GM19395 (cell line): ENCODE measurements at regions not wholly inside any gene's neighbourhood (a gene's known extent, or its start where the extent isn't known, plus 50 kb on each side); places are given as distances from the start of the nearest gene placed in this dataset.

Experiments
- ATAC-seq: cut with Tn5 transposase; IDR thresholded peaks from one replicate; pipeline ENCODE4 v1.9.1; 2021; ENCODE audit warnings: mild to moderate bottlenecking, moderate library complexity; ENCODE audit not compliant: unreplicated experiment

GRCh38 chr16:79770244-79771064 lies 169.9 kb upstream of the MAF start:
- peak; percentile 95 for ATAC-seq

DNA sequence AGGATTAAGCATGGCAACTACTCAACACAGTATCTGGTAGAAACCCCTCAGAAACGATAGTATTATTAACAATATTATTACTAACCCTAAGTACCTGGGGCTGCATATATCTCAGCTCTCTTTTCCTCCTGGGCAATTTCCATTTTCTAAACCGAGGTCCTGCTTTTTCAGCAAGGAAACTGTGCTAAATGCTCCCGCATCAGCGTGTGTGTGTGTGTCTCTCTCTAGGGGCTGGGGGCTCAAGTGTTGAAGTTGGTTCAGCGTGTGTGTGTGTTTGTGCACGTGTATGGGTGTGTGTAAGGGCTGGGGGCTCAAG lies 169.3 kb upstream of the MAF start:
- ATAC-seq = no peak

GRCh38 chr16:79769270-79769927 lies 168.9 kb upstream of the MAF start:
- no peak for ATAC-seq

- no peak for ATAC-seq
Observed at GRCh38 chr16:79768276-79768970, 167.9 kb upstream of the MAF start.

- ATAC-seq = no peak
Observed at GRCh38 chr16:79767421-79768275, 167.1 kb upstream of the MAF start.

DNA sequence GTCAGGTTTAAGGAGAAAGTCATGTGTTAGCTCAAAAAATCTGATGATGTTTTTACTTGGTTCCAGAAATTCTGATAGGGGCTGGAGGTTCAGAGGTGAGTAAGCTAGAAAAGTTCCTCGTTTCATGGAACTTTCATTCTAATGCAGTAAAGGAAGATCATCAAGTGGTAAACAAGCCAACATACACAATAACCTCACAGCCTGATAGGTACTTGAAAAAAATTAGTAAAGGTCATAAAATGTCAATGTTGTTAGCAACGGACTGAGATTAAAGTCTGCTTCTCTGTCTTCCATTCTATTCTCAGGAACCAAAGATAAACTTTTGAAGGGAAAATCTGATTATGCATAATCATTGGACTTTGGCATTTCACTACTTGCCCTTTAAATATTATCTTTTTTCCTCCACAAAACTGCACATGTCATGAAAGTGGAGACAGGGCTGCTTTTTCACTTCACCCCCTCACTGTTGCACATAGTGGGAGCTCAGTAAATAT lies 165.4 kb upstream of the MAF start:
- no peak for ATAC-seq

DNA sequence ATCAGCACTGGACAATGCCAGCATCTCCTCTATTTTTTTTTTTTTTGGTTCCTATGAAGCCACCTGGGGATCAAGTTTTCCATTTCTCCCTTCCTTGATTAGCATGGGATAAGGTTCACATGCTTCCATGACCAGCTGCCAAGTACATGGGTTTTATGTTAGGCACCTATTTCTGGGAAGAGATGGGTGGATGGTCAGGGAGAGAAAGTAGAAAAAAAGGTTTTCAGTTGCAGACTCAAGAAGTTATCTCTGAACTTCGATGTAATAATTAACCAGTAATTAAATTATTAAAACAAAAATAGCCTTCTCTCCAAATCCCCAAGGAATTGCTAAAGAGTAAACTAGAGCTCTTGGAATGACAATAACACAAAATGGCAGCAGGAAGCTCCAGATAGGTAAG lies 164.9 kb upstream of the MAF start:
- no peak for ATAC-seq

DNA sequence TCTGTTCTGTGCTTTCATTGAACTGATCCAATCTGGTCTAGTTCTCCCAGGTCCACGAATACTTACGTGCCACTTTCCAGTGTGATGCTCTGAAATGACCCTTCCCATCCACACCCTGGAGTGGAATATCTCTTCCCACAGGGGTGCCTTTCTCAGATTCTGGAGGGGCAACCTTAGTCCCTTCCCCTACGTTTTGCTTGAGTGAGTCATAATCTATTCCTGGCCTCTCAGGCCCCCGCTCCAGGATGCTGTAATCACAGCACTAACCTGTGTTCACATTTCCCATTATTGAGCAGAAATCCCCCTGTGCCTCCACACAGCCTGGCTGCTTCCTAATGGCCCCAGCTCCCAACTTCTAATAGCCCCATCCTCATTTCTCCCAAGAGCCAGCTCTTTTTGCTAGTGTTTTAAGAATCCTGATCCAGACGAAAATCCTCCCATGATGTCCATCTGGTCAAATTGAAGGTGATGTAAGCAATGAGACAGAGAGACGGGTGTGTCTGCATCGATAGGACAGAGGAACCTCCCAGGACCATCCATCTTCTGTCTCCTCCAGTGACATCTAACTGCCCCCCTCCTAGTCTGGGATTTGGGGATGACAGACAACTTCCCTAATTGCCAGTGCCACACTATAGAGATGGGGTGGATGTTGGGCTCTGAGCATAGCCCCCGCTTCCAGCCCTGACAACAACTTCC lies 164.0 kb upstream of the MAF start:
- no peak for ATAC-seq

DNA sequence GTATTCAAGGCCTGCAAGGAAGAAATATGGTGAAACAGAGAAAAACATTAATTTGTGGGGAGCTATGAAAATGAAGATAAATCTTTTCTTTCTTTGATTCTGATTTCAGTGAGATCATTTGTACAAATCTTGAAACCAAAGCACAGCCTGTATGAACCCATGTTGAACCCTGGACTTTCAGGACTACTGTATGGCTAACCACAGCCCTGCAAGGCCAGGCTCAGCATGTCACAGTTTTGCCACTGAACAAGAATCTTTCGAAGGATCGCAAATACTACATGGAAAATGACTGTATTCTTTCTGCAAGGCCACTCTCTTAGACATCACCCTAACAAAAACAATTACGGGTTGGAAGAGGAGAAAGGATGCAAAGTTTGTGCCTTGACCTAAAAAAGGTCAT lies 161.7 kb upstream of the MAF start:
- no peak for ATAC-seq

- no peak for ATAC-seq
Observed at GRCh38 chr16:79758615-79759346, 158.2 kb upstream of the MAF start.

DNA sequence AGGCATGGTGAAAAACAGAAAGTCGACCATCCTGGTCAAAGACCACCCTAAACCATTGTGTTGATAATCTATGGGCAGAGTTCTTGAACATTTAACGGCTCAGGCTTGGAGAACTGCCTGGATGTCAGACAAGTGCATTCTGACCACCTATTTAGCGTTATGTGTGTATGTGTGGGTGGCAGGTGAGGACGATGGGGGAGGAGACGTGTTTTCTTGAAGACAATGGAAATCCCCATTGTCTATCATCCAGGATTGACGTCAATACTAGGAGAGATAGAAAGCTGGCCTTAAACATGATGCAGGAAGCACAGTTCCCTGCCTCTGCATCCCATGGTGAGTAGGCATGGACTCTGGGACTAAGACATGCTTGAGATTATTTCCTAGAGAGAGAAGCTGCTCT lies 157.4 kb upstream of the MAF start:
- no peak for ATAC-seq

GRCh38 chr16:79757163-79757562 lies 156.6 kb upstream of the MAF start:
- no peak for ATAC-seq

DNA sequence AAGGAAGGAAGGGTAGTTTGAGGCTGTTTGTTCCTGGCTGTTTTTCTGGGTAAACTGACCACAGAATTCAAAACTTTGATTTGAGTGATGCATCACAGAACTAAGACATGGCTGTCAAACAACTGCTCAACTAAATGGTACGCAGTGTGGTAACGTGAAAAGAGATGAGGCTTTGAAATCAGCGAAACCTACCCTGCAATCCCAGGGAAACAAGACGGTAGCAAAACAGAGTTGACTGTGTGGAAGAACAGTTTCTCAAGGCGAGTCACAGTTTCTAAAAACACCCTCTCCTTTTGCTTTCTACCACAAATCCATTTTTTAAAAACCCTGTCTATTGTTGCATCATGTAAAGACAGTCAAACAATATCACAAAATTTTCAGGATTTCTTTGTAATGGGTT lies 156.0 kb upstream of the MAF start:
- no peak for ATAC-seq

DNA sequence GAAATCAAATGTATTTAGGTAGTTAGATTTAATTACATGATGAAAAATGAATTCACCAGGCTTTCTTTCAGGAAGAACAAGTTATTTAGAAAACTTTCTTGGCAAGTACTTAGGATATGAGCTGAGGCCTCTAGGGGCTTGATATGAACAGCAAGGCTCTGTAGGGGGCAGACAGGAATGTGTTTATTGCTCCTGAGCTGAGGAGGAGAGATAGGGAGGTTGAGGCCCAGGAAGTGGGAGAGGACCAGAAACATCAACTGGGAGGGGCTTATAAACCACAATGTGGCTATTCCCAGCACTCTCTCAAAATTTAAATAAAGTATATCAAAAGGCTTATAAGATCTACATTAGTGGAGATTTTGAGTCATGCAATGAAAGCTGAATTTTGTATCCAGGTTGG lies 154.0 kb upstream of the MAF start:
- no peak for ATAC-seq

DNA sequence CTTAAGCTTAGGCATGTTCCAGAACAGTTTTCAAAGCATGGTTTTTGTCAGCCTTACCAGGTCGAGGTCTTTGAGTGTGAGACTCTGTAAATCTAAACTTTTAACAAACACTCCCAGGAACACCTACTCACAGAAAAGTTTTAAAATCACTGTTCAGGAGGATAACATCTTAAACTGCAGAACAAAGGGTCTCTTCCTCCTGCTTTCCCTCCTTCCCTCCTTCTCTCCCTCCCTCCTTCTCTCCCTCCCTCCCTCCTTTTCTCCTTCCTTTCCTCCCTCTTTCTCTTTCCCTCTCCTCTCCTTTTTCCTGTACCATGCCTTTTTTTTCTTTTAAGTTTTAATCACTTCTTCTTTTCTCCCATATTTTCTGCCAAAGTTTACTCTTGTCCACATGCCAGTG lies 153.5 kb upstream of the MAF start:
- no peak for ATAC-seq

GRCh38 chr16:79753286-79753685 lies 152.7 kb upstream of the MAF start:
- no peak for ATAC-seq

DNA sequence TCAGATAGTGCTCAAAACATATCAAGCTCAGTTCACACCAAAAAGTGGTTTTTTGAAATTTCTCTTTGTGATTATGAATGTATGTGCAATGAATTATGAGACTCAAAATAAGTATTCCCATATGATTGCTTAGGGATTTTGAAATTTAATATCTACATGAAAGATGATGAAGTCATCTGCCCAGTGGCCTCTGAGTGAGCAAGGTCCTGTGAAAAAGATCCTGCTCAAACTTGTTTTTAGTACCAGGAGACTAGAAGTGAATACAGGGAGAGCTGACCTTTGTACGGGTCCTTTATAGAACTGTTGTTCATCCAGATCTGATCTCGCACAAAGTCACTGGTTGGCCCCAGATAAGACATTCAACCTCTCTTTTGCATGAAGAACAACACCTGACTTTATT lies 151.9 kb upstream of the MAF start:
- ATAC-seq = no peak

GRCh38 chr16:79751471-79752184 lies 151.1 kb upstream of the MAF start:
- ATAC-seq = no peak

GRCh38 chr16:79750311-79750710 lies 149.8 kb upstream of the MAF start:
- no peak for ATAC-seq
